Stomach (tissue), 8 donors: ENCODE measurements at regions not wholly inside any gene's neighbourhood (a gene's known extent, or its start where the extent isn't known, plus 50 kb on each side); places are given as distances from the start of the nearest gene placed in this dataset.

Experiments used
- DNase-seq, 2 donors: peaks; one replicate each; pipeline versions ENCODE4 v3.0.0 to v3.0.0-alpha.2; 2013 to 2019
- H3K27ac ChIP-seq, 5 donors: fragments of 200-600 bp in 4 of 5; sonication (generic) in 4 of 5; one replicate each; pipeline ENCODE4 v1.5.1; 2013 to 2019; ENCODE audit warnings: mild to moderate bottlenecking in 1 of 5, moderate library complexity in 1 of 5
- H3K27me3 ChIP-seq, 3 donors: fragments of 200-600 bp; sonication (generic); one replicate each; pipeline ENCODE4 v1.5.1; 2017 to 2019; ENCODE audit warnings: mixed run types in 1 of 3
- H3K36me3 ChIP-seq, 4 donors: fragments of 200-600 bp; sonication (generic); 1 replicate in 3 of 4; 2 replicates in 1 of 4; pipeline ENCODE4 v1.5.1; 2016 to 2019
- H3K4me1 ChIP-seq, 4 donors: fragments of 200-600 bp; sonication (generic); one replicate each; pipeline ENCODE4 v1.5.1; 2016 to 2019
- H3K4me3 ChIP-seq, 4 donors: fragments of 200-600 bp; sonication (generic) in 3 of 4; one replicate each; pipeline ENCODE4 v1.5.1; 2016 to 2019; ENCODE audit warnings: mild to moderate bottlenecking in 1 of 4
- H3K9me3 ChIP-seq, 4 donors: fragments of 200-600 bp; sonication (generic); one replicate each; pipeline ENCODE4 v1.5.1; 2016 to 2019
- EP300 ChIP-seq: sonication (generic); formaldehyde crosslinking; IDR thresholded peaks from one replicate; pipeline ENCODE4 v1.6.1; 2017; ENCODE audit warnings: antibody characterized with exemption
- POLR2A ChIP-seq, 4 donors: fragments of 450-650 bp; IDR thresholded peaks; one replicate each; pipeline ENCODE4 v1.6.1; 2016; ENCODE audit warnings: antibody characterized with exemption in 4 of 4, control low read depth in 2 of 4, mild to moderate bottlenecking in 1 of 4, moderate library complexity in 1 of 4
- POLR2AphosphoS5 ChIP-seq, 3 donors: sonication (generic); formaldehyde crosslinking; IDR thresholded peaks; one replicate each; pipeline ENCODE4 v1.6.1; 2016; ENCODE audit warnings: antibody characterized with exemption in 3 of 3
- WGBS, 5 donors: extraction: QIAGEN DNeasy Blood & Tissue Kit in 3 of 5; methylation state at CpG; one replicate each; pipeline versions ENCODE4 v1.1.5 to v1.1.7; 2013 to 2018; 5-methylcytosine and 5-hydroxymethylcytosine counted together
- intact Hi-C: fragments of 100-400 bp; cut with DNase I; formaldehyde crosslinking; loops from one replicate; pipeline ENCODE4 v1.15.1; 2023; ENCODE audit warnings: low total_unique reads
- TF ChIP-seq, protein P1 (sequence below), 7 experiments: fragments of 450-650 bp in 4 of 7; fragments of 200-600 bp in 3 of 7; sonication (generic) in 3 of 7; IDR thresholded peaks; one replicate each; pipeline ENCODE4 v1.5.1; 2016 to 2019; ENCODE audit warnings: antibody characterized with exemption in 7 of 7, control low read depth in 2 of 7, mild to moderate bottlenecking in 1 of 7
- donor health status: healthy with polysubstance abuse.
- donor health status: Bipolar disorder and iron deficiency.
- donor health status: healthy.

DNA sequence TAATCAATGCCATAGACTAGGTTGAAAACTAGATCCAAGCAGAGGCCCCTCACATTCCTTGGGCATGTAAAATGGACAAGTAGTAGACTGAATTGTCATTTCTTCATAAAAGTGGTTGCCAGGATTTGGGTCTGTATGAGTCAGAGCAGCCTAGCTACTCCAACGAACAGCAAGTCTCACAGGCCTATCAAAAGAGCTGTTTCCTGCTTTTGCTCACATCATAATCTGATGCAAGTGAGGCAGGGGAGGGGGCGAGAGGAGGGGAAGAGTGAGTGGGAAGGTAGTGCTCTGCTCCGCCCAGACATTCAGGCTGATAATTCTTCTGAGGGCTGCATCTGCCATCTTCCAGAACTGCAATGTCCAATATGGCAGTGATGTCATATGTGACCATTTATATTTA, 228.9 kb upstream of the PRICKLE2 start:
- intact Hi-C loops, result no loop called here
- Histone ChIP-seq H3K27ac (no peak overlapping the region), H3K9me3 (no peaks in the 10 kb centered on the region), H3K36me3 (no peaks in the 10 kb centered on the region), H3K27me3 (no peaks in the 10 kb centered on the region), H3K4me1 (peaks cover 0 to 8% (median 3%) of the 10 kb centered on the region in 4 donors), H3K4me3 (no peak overlapping the region)
- WGBS, 5 donors, result 62 to 71% (median 65%) methylated on average over 3 of the region's 3 CpGs
- DNase-seq, result no peak
- TF ChIP-seq POLR2AphosphoS5 (IDR thresholded peaks at IDR 0.05) (no peak), POLR2A (IDR thresholded peaks at IDR 0.05) (no peak), EP300 (no peak)
- TF ChIP-seq, protein P1, sequence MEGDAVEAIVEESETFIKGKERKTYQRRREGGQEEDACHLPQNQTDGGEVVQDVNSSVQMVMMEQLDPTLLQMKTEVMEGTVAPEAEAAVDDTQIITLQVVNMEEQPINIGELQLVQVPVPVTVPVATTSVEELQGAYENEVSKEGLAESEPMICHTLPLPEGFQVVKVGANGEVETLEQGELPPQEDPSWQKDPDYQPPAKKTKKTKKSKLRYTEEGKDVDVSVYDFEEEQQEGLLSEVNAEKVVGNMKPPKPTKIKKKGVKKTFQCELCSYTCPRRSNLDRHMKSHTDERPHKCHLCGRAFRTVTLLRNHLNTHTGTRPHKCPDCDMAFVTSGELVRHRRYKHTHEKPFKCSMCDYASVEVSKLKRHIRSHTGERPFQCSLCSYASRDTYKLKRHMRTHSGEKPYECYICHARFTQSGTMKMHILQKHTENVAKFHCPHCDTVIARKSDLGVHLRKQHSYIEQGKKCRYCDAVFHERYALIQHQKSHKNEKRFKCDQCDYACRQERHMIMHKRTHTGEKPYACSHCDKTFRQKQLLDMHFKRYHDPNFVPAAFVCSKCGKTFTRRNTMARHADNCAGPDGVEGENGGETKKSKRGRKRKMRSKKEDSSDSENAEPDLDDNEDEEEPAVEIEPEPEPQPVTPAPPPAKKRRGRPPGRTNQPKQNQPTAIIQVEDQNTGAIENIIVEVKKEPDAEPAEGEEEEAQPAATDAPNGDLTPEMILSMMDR (IDR thresholded peaks at IDR 0.05), result no peak

- Histone ChIP-seq H3K27me3 (no peaks in the 10 kb centered on the region), H3K4me3 (no peak overlapping the region), H3K9me3 (no peaks in the 10 kb centered on the region), H3K4me1 (peaks cover 0 to 8% (median 3%) of the 10 kb centered on the region in 4 donors), H3K27ac (peak overlapping the region in 2 of 5 donors; percentile 22 to 34), H3K36me3 (no peaks in the 10 kb centered on the region)
- intact Hi-C loops, result no loop called here
- DNase-seq, result no peak
- TF ChIP-seq EP300, result no peak
- no peak for TF ChIP-seq POLR2A (IDR thresholded peaks at IDR 0.05)
- TF ChIP-seq, protein P1 (IDR thresholded peaks at IDR 0.05), result no peak
- no peak for TF ChIP-seq POLR2AphosphoS5 (IDR thresholded peaks at IDR 0.05)
- 67 to 84% (median 75%) methylated on average over 6 of the region's 6 CpGs for WGBS, 5 donors
These were observed 226.2 kb upstream of the PRICKLE2 start for GRCh38 chr3:64451283-64452012.

- Histone ChIP-seq H3K27me3 (peaks cover 0 to 3% (median 0%) of the 10 kb centered on the region in 3 donors), H3K4me3 (no peak overlapping the region), H3K4me1 (peaks cover 0 to 10% (median 5%) of the 10 kb centered on the region in 4 donors), H3K27ac (peak overlapping the region in 2 of 5 donors; percentile 34 to 47), H3K36me3 (no peaks in the 10 kb centered on the region), H3K9me3 (no peaks in the 10 kb centered on the region)
- intact Hi-C loops, result no loop called here
- DNase-seq, result no peak
- WGBS, 5 donors, result 19 to 42% (median 36%) methylated on average over 5 of the region's 5 CpGs
- TF ChIP-seq POLR2AphosphoS5 (IDR thresholded peaks at IDR 0.05) (no peak), EP300 (no peak), POLR2A (IDR thresholded peaks at IDR 0.05) (no peak)
- TF ChIP-seq, protein P1 (IDR thresholded peaks at IDR 0.05), result no peak
These were observed 225.2 kb upstream of the PRICKLE2 start for GRCh38 chr3:64450396-64450956.

GRCh38 chr3:64449026-64449425, 223.8 kb upstream of the PRICKLE2 start:
- intact Hi-C loops, result no loop called here
- TF ChIP-seq EP300 (no peak), POLR2AphosphoS5 (IDR thresholded peaks at IDR 0.05) (no peak), POLR2A (IDR thresholded peaks at IDR 0.05) (no peak)
- TF ChIP-seq, protein P1 (IDR thresholded peaks at IDR 0.05), result no peak
- peaks cover 10 to 23% (median 15%) of the 10 kb centered on the region in 4 donors for H3K4me1 ChIP-seq
- no peak overlapping the region for H3K27ac ChIP-seq
- peaks cover 0 to 17% (median 11%) of the 10 kb centered on the region in 3 donors for H3K27me3 ChIP-seq
- WGBS, 5 donors, result 83 to 90% (median 85%) methylated on average over 2 of the region's 2 CpGs
- H3K4me3 ChIP-seq, result no peak overlapping the region
- H3K36me3 ChIP-seq, result no peaks in the 10 kb centered on the region
- no peak for DNase-seq
- H3K9me3 ChIP-seq, result no peaks in the 10 kb centered on the region
